ENCODE measurements at regions not wholly inside any gene's neighbourhood (a gene's known extent, or its start where the extent isn't known, plus 50 kb on each side); places are given as distances from the start of the nearest gene placed in this dataset.

DNA sequence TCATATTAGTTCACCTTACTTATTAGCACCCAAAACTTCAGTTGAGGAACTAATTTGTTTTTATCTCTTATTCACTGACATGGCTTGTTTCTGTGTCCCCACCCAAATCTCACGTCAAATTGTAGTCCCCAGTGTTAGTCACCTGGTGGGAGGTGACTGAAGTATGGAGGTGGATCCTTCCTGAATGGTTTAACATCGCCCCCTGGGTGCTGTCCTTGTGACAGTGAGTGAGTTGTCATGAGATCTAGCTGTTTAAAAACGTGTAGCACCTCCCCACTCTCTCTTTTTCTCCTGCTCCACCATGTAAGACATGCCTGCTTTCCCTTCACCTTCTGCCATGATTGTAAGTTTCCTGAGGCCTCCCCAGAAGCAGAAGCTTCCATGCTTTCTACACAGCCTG is 75.0 kb upstream of the HECTD2 start:
- peak; percentile 11 for DNase-seq

DNA sequence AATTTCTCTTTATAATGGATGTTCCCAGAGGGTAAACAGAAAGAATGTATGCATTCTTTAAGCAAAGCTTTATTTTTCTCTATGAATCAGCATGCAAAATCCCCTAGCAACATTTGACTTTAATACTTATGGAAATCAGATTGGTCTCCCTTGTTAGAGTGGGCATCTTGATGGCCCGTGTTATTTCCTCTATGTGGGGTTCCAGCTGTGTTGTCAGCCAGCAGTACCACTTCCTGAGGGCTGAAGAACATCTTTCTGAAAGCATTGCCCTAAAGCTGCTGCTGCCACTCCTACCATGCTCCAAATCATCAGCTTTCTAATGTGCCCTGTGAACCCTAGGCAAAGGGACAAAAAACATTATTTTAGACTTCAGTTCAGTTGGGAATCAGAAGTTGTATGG is 70.4 kb upstream of the HECTD2 start:
- no peak for DNase-seq

DNA sequence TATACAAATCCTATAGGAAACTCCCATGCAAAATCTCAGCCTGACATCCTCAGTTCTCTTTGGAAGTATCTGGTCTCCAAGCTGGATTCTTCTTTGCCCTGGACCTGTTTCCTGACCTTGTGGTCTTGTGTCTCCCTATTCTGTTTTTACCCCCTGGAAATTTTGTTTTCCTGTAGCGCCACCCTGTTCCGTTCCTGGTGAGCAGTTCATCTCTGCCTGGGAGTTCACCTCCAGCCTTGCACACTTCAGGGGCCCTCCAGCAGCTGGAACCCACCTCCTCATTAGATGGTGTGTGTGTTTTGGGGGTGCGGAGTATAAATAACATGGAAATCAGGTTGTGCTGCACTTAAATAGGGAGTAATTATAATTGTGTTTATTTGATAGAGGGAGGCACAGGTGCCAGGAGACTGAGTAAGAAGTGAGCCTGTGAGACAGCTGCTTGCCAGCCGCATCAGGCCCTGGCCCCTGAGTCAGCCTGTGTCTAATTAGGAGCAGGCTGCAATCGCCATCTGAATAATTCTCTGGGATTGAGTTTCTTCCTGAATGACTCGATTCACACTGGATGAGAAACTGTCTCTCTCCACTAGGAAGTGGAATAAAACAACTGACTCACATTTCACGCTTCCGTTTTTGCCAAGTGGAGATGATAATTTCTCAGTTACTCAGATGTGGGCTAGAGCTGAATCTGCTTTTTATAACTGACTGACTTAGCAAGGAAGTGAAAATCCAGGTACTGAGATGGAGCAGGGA is 69.4 kb upstream of the HECTD2 start:
- DNase-seq, result no peak

DNA sequence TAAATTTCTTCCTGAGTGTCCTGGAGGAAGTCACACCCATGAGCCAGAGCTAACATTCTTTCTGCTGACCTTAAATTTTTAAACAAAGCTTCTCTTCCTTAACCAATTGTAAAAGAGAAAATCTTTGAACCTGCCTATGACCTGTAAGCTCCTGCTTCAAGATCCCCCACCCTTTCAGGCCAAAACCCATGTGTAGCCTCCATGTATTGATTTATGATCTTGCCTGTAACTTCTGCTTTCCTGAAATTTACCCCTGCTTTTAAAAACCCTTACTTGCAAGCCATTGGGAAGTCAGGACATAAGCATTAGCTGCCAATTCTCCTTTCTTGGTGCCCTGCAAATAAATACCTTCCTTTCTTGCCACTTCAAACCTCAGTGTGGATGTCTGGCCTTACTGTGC is 68.5 kb upstream of the HECTD2 start:
- no peak for DNase-seq

- no peak for DNase-seq
Observed at GRCh38 chr10:91343010-91343409, 67.1 kb upstream of the HECTD2 start.

DNA sequence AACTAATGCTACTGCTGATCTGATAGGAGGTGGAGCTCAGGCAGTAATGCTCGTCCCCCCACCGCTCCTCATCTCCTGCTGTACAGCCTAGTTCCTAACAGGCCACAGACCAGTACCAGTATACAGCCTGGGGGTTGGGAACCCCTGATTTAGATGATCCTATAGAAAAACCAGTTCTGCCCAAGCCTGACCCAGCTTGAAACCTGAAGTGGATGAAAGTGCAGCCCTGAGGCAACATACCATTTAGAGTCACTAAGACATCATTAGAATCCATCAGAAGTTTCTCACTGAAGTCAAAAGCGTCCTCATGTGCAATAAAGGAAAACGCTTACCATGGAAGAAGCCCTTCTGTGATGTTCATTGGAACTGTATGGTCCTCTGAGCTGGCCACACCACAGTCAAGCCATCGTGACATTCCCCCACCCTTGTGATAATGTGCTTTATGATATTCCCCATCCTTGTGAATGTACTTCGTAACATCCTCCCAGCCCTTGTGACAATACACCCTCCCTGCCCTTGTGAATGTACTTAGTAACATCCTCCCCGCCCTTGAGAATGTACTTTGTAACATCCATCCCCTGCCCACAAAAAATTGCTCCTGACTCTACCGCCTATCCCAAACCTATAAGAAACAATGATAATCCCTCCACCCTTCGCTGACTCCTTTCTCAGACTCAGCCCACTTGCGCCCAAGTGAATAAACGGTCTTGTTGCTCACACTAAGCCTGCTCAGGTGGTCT is 65.9 kb upstream of the HECTD2 start:
- DNase-seq, result no peak

DNA sequence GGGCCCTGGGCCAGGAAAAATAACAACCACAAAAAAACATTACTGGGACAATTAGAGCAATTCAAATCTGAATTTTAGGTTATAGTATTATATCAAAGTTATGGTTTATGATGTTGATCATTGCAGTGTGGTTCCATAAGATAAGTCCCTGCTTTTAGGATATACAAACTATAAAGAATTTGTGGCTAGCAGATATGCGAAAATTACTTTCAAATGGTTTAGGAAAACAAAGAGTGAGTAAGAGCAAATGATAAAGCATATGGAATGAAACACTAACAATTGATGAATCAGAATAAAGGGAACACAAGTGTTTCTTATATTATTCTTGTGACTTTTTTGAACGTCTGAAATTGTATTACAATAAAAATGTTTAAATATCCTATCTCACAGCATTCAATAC is 64.4 kb upstream of the HECTD2 start:
- no peak for DNase-seq

- DNase-seq, result no peak
Observed at GRCh38 chr10:91347529-91347928, 62.6 kb upstream of the HECTD2 start.

GRCh38 chr10:91349381-91349780 is 60.8 kb upstream of the HECTD2 start:
- DNase-seq, result no peak

- DNase-seq, result no peak
Observed at GRCh38 chr10:91350651-91351081, 59.5 kb upstream of the HECTD2 start.

DNA sequence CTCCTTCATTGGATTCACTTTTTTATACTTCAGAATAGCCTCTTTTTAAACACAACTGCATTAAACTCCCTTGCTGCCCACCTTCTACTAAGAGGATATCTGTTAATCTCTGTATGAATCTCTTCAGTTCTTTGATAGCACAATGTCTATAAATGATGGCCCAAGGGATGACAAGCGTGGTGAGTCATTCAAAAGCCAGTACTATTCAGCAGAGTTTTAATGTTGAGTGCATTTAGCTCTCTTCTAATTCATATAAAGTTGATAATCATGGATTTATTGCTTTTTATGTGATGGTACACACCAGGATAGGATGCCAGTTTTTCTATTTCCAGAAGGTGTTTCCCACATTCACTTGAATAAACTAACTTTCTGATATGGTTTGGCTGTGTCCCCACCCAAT is 57.4 kb upstream of the HECTD2 start:
- DNase-seq, result no peak

DNA sequence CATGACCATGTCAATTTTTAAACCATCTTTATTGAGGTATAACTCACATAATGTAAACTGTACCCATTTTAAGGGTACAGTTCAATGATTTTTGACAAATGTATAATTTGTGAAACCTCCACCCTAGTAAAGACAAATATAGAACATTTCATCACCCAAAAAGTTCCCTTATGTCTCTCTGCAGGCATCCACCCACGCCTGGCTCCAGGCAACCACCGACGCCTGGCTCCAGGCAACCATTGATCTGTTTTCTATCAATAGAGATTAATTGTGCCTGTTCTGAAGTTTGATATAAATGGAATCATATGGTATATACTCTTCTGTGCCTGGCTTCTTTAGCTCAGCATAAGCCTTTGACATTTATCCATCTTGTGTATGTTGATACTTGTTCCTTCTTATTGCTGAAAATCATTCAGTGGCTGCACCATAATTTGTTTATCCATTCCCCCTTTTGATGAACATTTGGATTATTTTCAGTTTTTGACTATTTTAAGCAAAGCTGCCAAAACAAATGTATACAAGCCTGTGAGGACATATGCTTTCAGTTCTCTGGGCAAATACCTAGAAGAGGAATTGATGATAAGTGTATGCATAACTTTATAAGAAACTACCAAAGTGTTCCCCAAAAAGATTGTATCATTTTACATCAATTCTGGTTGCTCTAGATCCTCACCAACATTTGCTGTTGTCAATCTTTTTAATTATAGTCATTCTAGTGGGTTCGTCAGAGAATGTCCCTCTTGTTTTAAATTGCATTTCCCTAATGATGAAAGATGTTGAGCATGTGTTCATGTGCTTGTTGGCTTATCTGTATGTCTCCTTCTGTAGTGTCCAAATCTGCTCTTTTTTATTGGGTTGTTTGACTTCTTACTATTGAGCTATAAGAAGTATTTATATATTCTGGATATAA is 55.7 kb upstream of the HECTD2 start:
- DNase-seq, result no peak

DNA sequence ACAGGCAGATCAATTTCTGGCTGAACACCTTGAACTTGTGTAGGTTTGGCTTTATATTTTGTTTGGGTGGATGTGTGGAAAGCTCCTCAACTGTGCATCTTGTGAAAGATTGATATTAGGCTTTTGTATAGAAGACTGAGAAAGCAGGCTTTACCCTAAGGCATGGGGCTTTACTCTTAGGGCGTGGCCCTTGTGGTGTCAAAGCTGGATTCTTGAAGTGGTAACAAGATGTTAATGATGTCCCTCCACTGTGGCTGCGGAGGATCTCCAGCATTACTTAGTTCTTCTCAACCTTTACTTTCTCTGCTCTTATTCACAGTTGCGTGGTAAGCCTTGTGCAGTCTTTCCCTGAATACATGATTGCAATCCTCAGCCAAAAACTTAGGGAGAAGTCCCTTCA is 54.1 kb upstream of the HECTD2 start:
- DNase-seq, result no peak

- DNase-seq, result no peak
Observed at GRCh38 chr10:91357497-91357896, 52.6 kb upstream of the HECTD2 start.
